Keratinocyte (primary cell): ENCODE measurements at regions not wholly inside any gene's neighbourhood (a gene's known extent, or its start where the extent isn't known, plus 50 kb on each side); places are given as distances from the start of the nearest gene placed in this dataset.

Experiments
- DNase-seq: peaks from one replicate; pipeline ENCODE4 v3.0.0-alpha.2; 2011; ENCODE audit warnings: low read depth, missing footprints, low spot score
- FAIRE-seq: peaks from 2 replicates; lab custom pipeline; 2011; peaks lifted over from hg19 to GRCh38; lab: Jason Lieb, UNC
- H2AFZ ChIP-seq: 2 replicates; pipeline ENCODE4 v1.6.0; 2012; ENCODE audit warnings: low read length, control low read depth, inconsistent platforms; ENCODE audit not compliant: control insufficient read depth
- H3K27ac ChIP-seq: 2 replicates; pipeline ENCODE4 v1.5.1; 2011; ENCODE audit warnings: low read length; ENCODE audit not compliant: control insufficient read depth, insufficient read depth
- H3K27me3 ChIP-seq: 3 replicates; pipeline ENCODE4 v1.6.0; 2011; ENCODE audit warnings: low read length; ENCODE audit not compliant: control insufficient read depth, insufficient read depth; ENCODE audit errors: extremely low read depth
- H3K36me3 ChIP-seq, 2 experiments: 2 replicates in 1 of 2; 3 replicates in 1 of 2; pipeline ENCODE4 v1.5.1; 2011; ENCODE audit warnings: low read length in 2 of 2, mild to moderate bottlenecking in 1 of 2; ENCODE audit not compliant: control insufficient read depth in 2 of 2, insufficient read depth in 2 of 2; ENCODE audit errors: extremely low read depth in 1 of 2
- H3K4me1 ChIP-seq: 3 replicates; pipeline ENCODE4 v1.5.1; 2011; ENCODE audit warnings: low read length; ENCODE audit not compliant: control insufficient read depth, insufficient read depth; ENCODE audit errors: extremely low read depth
- H3K4me2 ChIP-seq: 3 replicates; pipeline ENCODE4 v1.6.0; 2011; ENCODE audit warnings: low read depth, low read length; ENCODE audit not compliant: control insufficient read depth, insufficient read depth; ENCODE audit errors: extremely low read depth
- H3K4me3 ChIP-seq, 3 experiments: fragments of 200-600 bp in 1 of 3; sonication (generic) in 1 of 3; 2 replicates in 2 of 3; 3 replicates in 1 of 3; pipeline ENCODE4 v1.5.1; 2011 to 2016; ENCODE audit warnings: low read length in 3 of 3, mild to moderate bottlenecking in 3 of 3, control low read depth in 2 of 3, inconsistent platforms in 1 of 3, low read depth in 1 of 3, mixed read lengths in 1 of 3, mixed run types in 1 of 3, moderate library complexity in 1 of 3; ENCODE audit not compliant: control insufficient read depth in 2 of 3, insufficient read depth in 2 of 3; ENCODE audit errors: extremely low read depth in 1 of 3
- H3K79me2 ChIP-seq: 2 replicates; pipeline ENCODE4 v1.6.0; 2012; ENCODE audit warnings: low read length; ENCODE audit not compliant: control insufficient read depth, insufficient read depth
- H3K9ac ChIP-seq: 3 replicates; pipeline ENCODE4 v1.6.0; 2011; ENCODE audit warnings: low read length; ENCODE audit not compliant: control insufficient read depth, insufficient read depth; ENCODE audit errors: extremely low read depth
- H3K9me1 ChIP-seq: 3 replicates; pipeline ENCODE4 v1.6.0; 2011; ENCODE audit warnings: low read length; ENCODE audit not compliant: control insufficient read depth, insufficient read depth; ENCODE audit errors: extremely low read depth
- H3K9me3 ChIP-seq: 2 replicates; pipeline ENCODE4 v1.5.1; 2012; ENCODE audit warnings: low read depth, low read length; ENCODE audit not compliant: control insufficient read depth
- H4K20me1 ChIP-seq: 3 replicates; pipeline ENCODE4 v1.6.0; 2011; ENCODE audit warnings: low read length; ENCODE audit not compliant: control insufficient read depth, insufficient read depth; ENCODE audit errors: extremely low read depth
- CTCF ChIP-seq, 3 experiments: IDR thresholded peaks in 1 of 3; conservative IDR thresholded peaks in 1 of 3; optimal IDR thresholded peaks in 1 of 3; 2 replicates in 2 of 3; 3 replicates in 1 of 3; pipeline versions ENCODE3 to v1.5.1; 2011; ENCODE audit warnings: low read length in 3 of 3, mild to moderate bottlenecking in 3 of 3, moderate library complexity in 2 of 3, control low read depth in 1 of 3, inconsistent platforms in 1 of 3; ENCODE audit not compliant: insufficient read depth in 2 of 3; ENCODE audit errors: extremely low read depth in 1 of 3
- EZH2 ChIP-seq: IDR thresholded peaks from one replicate; pipeline ENCODE4 v1.6.1; 2012; ENCODE audit warnings: inconsistent platforms, mild to moderate bottlenecking, low read length, moderate library complexity
- dilution Hi-C: fragments of 300-500 bp; cut with MboI; formaldehyde crosslinking; loops from one replicate; pipeline ENCODE4 v1.7.0; 2020; ENCODE audit warnings: low sequenced_read_pairs; ENCODE audit not compliant: extremely low pct_ligation_motif_present

DNA sequence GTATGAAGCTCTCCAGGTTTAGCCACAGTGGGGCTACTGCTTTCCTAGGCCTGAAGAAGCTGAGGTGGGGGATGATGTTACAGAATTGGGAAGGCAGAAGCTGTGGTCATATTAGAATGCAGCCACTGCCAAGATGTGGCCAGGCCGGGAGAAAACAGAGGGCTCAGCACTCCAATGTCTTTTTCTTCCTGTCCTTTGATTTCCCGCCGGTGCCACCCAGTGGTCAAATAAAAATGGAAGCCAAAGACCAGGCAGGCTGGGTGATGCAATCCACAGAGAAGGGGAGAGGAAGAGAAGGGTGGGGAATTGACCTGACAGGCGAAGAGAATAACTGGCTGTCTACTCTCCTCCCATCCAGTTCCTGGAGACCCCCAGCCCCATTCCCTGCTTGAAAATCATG is 94.9 kb upstream of the SHISA3 start:
- Histone ChIP-seq H3K36me3 (no peaks in the 10 kb centered on the region), H3K79me2 (no peaks in the 10 kb centered on the region), H3K27me3 (no peaks in the 10 kb centered on the region), H3K9me1 (no peaks in the 10 kb centered on the region), H3K4me2 (no peak overlapping the region), H3K9ac (no peak overlapping the region), H3K9me3 (peaks cover 2% of the 10 kb centered on the region), H3K27ac (no peak overlapping the region), H2AFZ (no peak overlapping the region), H4K20me1 (no peaks in the 10 kb centered on the region), H3K4me1 (no peaks in the 10 kb centered on the region), H3K4me3 (no peak overlapping the region)
- TF ChIP-seq EZH2 (no peak), CTCF (optimal IDR thresholded peaks at IDR 0.05 in 1 of 3, IDR thresholded peaks at IDR 0.05 in 1 of 3, conservative IDR thresholded peaks at IDR 0.05 in 1 of 3; ENCODE audit: extremely low read depth in 1 of 3, insufficient read depth in 2 of 3, low read length in 3 of 3) (peak in 1 of 3 experiments; percentile 25)
- FAIRE-seq (no peak), DNase-seq (no peak)
- dilution Hi-C loops: no loop called here

- FAIRE-seq (no peak), DNase-seq (no peak)
- Histone ChIP-seq H3K27me3 (no peaks in the 10 kb centered on the region), H3K9me3 (peaks cover 2% of the 10 kb centered on the region), H2AFZ (no peak overlapping the region), H3K79me2 (no peaks in the 10 kb centered on the region), H3K27ac (no peak overlapping the region), H3K4me2 (no peak overlapping the region), H3K4me1 (no peaks in the 10 kb centered on the region), H3K4me3 (no peak overlapping the region), H3K36me3 (no peaks in the 10 kb centered on the region), H3K9ac (no peak overlapping the region), H4K20me1 (no peaks in the 10 kb centered on the region), H3K9me1 (no peaks in the 10 kb centered on the region)
- no peak for TF ChIP-seq EZH2
- TF ChIP-seq CTCF (optimal IDR thresholded peaks at IDR 0.05 in 1 of 3, IDR thresholded peaks at IDR 0.05 in 1 of 3, conservative IDR thresholded peaks at IDR 0.05 in 1 of 3; ENCODE audit: extremely low read depth in 1 of 3, insufficient read depth in 2 of 3, low read length in 3 of 3): no peak
- dilution Hi-C loops: no loop called here
Observed at GRCh38 chr4:42306221-42307109, 90.8 kb upstream of the SHISA3 start.
